HepG2 (cell line): ENCODE measurements at regions not wholly inside any gene's neighbourhood (a gene's known extent, or its start where the extent isn't known, plus 50 kb on each side); places are given as distances from the start of the nearest gene placed in this dataset.

Source experiments
- CEBPG ChIP-seq: IDR thresholded peaks from 2 replicates; pipeline ENCODE4 v1.6.1; 2016
- CTCF ChIP-seq: sonication (generic); formaldehyde crosslinking; IDR thresholded peaks from 2 replicates; pipeline ENCODE4 v1.5.0; 2020; ENCODE audit warnings: mild to moderate bottlenecking, missing genetic modification reagents, moderate library complexity
- ELF1 ChIP-seq: sonication (generic); formaldehyde crosslinking; IDR thresholded peaks from 2 replicates; pipeline ENCODE4 v1.4.0; 2020; ENCODE audit warnings: missing genetic modification reagents
- IKZF5 ChIP-seq: IDR thresholded peaks from 2 replicates; pipeline ENCODE4 v1.6.1; 2018; ENCODE audit warnings: missing genetic modification reagents, mild to moderate bottlenecking, missing compliant biosample characterization
- JUND ChIP-seq: sonication (generic); formaldehyde crosslinking; IDR thresholded peaks from 2 replicates; pipeline ENCODE4 v1.8.0; 2022; ENCODE audit warnings: mild to moderate bottlenecking, missing genetic modification reagents
- PHF20 ChIP-seq: sonication (generic); formaldehyde crosslinking; IDR thresholded peaks from 2 replicates; pipeline ENCODE4 v1.5.0; 2020; ENCODE audit warnings: mild to moderate bottlenecking, missing genetic modification reagents
- RFX5 ChIP-seq: IDR thresholded peaks from 2 replicates; pipeline ENCODE4 v1.6.1; 2011; ENCODE audit warnings: low read depth, low read length, improper control_type of control experiment
- SMC3 ChIP-seq: IDR thresholded peaks from 2 replicates; pipeline ENCODE4 v1.6.1; 2011; ENCODE audit warnings: low read length, improper control_type of control experiment
- ZNF318 ChIP-seq: sonication (generic); formaldehyde crosslinking; IDR thresholded peaks from 2 replicates; pipeline ENCODE4 v1.4.0; 2020; ENCODE audit warnings: mild to moderate bottlenecking, missing genetic modification reagents

- TF ChIP-seq IKZF5 (CRISPR knock-in tag) = no peak
- no peak for TF ChIP-seq SMC3
- TF ChIP-seq PHF20 (CRISPR knock-in tag) = no peak
- TF ChIP-seq RFX5 = no peak
- TF ChIP-seq CEBPG = no peak
- no peak for TF ChIP-seq CTCF (CRISPR knock-in tag)
- no peak for TF ChIP-seq ELF1
- TF ChIP-seq JUND (CRISPR knock-in tag) = no peak
- TF ChIP-seq ZNF318 (CRISPR knock-in tag) = no peak
These were observed 99.1 kb upstream of the NEUROD1 start for GRCh38 chr2:181779288-181780021.
